ENCODE measurements at regions not wholly inside any gene's neighbourhood (a gene's known extent, or its start where the extent isn't known, plus 50 kb on each side); places are given as distances from the start of the nearest gene placed in this dataset.

- Histone ChIP-seq H3K36me3 (no peaks in the 10 kb centered on the region), H3K4me1 (no peaks in the 10 kb centered on the region), H3K4me3 (no peak overlapping the region), H3K9me3 (no peaks in the 10 kb centered on the region), H3K27me3 (peaks cover 0 to 52% (median 0%) of the 10 kb centered on the region in 4 donors), H3K27ac (no peak overlapping the region)
- intact Hi-C loops (cut with DNase I) = no loop called here
- TF ChIP-seq POLR2A (IDR thresholded peaks at IDR 0.05) (no peak), CTCF (IDR thresholded peaks at IDR 0.05) (no peak)
- DNase-seq = no peak
- 81 to 89% methylated on average over 5 to 9 of the region's 12 CpGs for WGBS, 2 donors
Measured at GRCh38 chr22:48532986-48533385, 1294.7 kb downstream of the BRD1 start.

GRCh38 chr22:48531761-48532435 lies 1295.8 kb downstream of the BRD1 start:
- no peak for DNase-seq
- no peak for TF ChIP-seq POLR2A (IDR thresholded peaks at IDR 0.05)
- no peak for TF ChIP-seq CTCF (IDR thresholded peaks at IDR 0.05)
- Histone ChIP-seq H3K9me3 (no peaks in the 10 kb centered on the region), H3K27ac (no peak overlapping the region), H3K36me3 (no peaks in the 10 kb centered on the region), H3K27me3 (peaks cover 0 to 45% (median 0%) of the 10 kb centered on the region in 4 donors), H3K4me3 (no peak overlapping the region), H3K4me1 (no peaks in the 10 kb centered on the region)
- 66 to 70% methylated on average over 13 to 18 of the region's 20 CpGs for WGBS, 2 donors
- intact Hi-C loops (cut with DNase I) = no loop called here

- WGBS, 2 donors = 71 to 76% methylated on average over 3 to 4 of the region's 11 CpGs
- Histone ChIP-seq H3K27ac (no peak overlapping the region), H3K27me3 (peaks cover 0 to 37% (median 0%) of the 10 kb centered on the region in 4 donors), H3K9me3 (no peaks in the 10 kb centered on the region), H3K4me3 (no peak overlapping the region), H3K36me3 (no peaks in the 10 kb centered on the region), H3K4me1 (no peaks in the 10 kb centered on the region)
- intact Hi-C loops (cut with DNase I) = no loop called here
- no peak for DNase-seq
- TF ChIP-seq CTCF (IDR thresholded peaks at IDR 0.05) (no peak), POLR2A (IDR thresholded peaks at IDR 0.05) (no peak)
Measured at GRCh38 chr22:48531108-48531507, 1296.6 kb downstream of the BRD1 start.

- Histone ChIP-seq H3K27ac (no peak overlapping the region), H3K36me3 (no peaks in the 10 kb centered on the region), H3K27me3 (peaks cover 0 to 37% (median 0%) of the 10 kb centered on the region in 4 donors), H3K9me3 (no peaks in the 10 kb centered on the region), H3K4me1 (no peaks in the 10 kb centered on the region), H3K4me3 (no peak overlapping the region)
- no peak for DNase-seq
- intact Hi-C loops (cut with DNase I) = no loop called here
- TF ChIP-seq CTCF (IDR thresholded peaks at IDR 0.05) (no peak), POLR2A (IDR thresholded peaks at IDR 0.05) (no peak)
- 80% methylated on average over 2 of the region's 10 CpGs; no CpG with 5 or more reads in 1 of the 2 donors for WGBS, 2 donors
Measured at GRCh38 chr22:48530666-48531065, 1297.0 kb downstream of the BRD1 start.

GRCh38 chr22:48528221-48528915 lies 1299.3 kb downstream of the BRD1 start:
- WGBS, 2 donors = 76 to 96% methylated on average over 6 to 7 of the region's 13 CpGs
- TF ChIP-seq POLR2A (IDR thresholded peaks at IDR 0.05) (no peak), CTCF (IDR thresholded peaks at IDR 0.05) (no peak)
- DNase-seq = no peak
- Histone ChIP-seq H3K27ac (no peak overlapping the region), H3K4me1 (no peaks in the 10 kb centered on the region), H3K36me3 (no peaks in the 10 kb centered on the region), H3K4me3 (no peak overlapping the region), H3K9me3 (no peaks in the 10 kb centered on the region), H3K27me3 (peaks cover 0 to 32% (median 0%) of the 10 kb centered on the region in 4 donors)
- intact Hi-C loops (cut with DNase I) = no loop called here

Data from esophagus squamous epithelium (tissue), 5 donors.